Fibroblast of the aortic adventitia (primary cell): ENCODE measurements at regions not wholly inside any gene's neighbourhood (a gene's known extent, or its start where the extent isn't known, plus 50 kb on each side); places are given as distances from the start of the nearest gene placed in this dataset.

Source experiments
- DNase-seq: peaks from one replicate; pipeline ENCODE4 v3.0.0-alpha.2; 2010; ENCODE audit warnings: low read depth
- H3K4me3 ChIP-seq: 2 replicates; pipeline ENCODE4 v1.5.1; 2011; ENCODE audit warnings: low read depth, mild to moderate bottlenecking, control low read depth, low read length, moderate library complexity
- TF ChIP-seq, protein P1 (sequence below): IDR thresholded peaks from 2 replicates; pipeline ENCODE4 v1.5.1; 2011; ENCODE audit warnings: mild to moderate bottlenecking, low read length, control low read depth, inconsistent platforms; ENCODE audit not compliant: insufficient read depth

DNA sequence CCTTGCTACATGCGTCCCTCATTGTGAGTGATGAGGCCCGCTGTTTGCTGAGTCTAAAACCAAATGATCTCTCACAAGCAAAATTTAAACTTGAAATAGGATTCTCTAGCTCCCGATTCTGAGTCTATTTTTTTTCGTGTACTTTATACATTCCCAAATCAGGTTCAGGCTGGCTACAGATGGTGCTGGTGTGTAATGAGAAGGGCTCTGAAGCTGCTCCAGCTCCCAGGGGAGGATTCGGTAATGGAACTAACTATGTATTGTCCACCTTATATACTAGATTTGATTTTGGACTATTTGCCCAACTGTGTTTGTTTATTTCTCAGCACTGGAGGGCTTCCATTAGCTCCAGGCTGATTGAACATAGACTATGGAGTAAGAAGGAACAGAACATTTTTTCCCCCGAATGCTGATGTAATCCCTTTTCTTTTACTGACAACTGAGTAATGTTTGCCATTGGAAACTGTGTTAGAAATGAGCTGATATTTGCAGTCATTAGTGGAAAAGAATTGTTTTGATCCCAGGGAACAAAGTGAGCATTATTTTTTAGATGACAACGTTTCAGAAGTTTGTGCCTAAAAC is 274.0 kb upstream of the FIGN start:
- TF ChIP-seq, protein P1, sequence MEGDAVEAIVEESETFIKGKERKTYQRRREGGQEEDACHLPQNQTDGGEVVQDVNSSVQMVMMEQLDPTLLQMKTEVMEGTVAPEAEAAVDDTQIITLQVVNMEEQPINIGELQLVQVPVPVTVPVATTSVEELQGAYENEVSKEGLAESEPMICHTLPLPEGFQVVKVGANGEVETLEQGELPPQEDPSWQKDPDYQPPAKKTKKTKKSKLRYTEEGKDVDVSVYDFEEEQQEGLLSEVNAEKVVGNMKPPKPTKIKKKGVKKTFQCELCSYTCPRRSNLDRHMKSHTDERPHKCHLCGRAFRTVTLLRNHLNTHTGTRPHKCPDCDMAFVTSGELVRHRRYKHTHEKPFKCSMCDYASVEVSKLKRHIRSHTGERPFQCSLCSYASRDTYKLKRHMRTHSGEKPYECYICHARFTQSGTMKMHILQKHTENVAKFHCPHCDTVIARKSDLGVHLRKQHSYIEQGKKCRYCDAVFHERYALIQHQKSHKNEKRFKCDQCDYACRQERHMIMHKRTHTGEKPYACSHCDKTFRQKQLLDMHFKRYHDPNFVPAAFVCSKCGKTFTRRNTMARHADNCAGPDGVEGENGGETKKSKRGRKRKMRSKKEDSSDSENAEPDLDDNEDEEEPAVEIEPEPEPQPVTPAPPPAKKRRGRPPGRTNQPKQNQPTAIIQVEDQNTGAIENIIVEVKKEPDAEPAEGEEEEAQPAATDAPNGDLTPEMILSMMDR: no peak
- no peak for DNase-seq
- no peak overlapping the region for H3K4me3 ChIP-seq

DNA sequence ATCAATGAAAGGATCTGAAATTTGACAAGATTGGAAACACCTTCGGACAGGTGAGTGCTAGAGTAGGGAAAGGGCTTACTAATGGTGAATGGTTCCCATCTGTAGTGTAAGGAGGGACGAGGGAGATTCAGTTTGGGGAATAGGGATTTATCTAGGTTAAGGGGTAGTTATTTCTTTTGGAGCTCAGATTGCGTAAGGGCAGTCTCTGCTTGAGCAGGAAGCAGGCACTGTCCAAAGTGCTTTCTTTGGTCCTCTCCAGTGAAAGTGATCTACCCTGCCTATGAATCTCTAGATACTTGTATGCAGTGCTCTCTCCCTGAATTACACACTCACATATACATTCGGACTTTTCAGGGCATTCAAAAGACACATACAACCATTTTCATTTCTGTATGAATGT is 272.9 kb upstream of the FIGN start:
- no peak for DNase-seq
- H3K4me3 ChIP-seq: no peak overlapping the region
- TF ChIP-seq, protein P1: no peak

DNA sequence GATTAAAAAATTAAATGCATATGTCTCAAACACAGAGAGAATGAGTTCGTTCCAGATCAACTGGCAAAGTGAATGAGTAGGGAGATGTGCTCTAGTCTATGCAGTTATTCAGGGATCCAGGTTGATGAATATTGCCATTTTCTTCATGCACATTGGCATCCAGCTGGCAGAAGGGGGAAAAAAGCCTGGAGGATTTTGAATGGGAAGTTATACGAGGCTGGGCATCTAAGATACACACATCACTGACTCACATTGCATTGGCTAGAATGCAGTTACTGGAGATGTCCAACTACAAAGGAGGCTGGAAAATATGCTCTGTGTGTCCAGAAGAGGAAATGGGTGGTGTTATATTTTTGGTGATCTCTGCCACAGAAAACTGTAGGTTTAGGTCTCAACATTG is 270.9 kb upstream of the FIGN start:
- H3K4me3 ChIP-seq: no peak overlapping the region
- TF ChIP-seq, protein P1: no peak
- no peak for DNase-seq

DNA sequence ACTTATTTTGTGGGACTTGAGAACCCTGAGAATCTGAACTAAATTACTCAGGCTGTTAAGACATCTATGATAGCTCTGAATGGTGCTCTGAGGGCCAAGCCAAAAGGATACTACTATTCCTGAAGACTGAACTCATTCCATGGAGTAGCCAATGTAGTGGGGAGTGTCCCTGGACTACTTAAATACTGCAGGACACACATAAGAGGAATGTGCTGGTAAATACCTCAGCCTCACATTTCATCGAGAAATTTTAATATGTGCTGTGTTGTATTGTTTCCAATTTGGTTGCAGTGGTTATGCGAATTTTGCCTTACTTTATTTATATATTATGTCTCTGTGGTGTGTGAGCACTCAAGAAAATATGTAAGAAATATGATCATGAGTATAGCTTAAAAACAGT is 264.4 kb upstream of the FIGN start:
- TF ChIP-seq, protein P1: no peak
- DNase-seq: peak; percentile 10

DNA sequence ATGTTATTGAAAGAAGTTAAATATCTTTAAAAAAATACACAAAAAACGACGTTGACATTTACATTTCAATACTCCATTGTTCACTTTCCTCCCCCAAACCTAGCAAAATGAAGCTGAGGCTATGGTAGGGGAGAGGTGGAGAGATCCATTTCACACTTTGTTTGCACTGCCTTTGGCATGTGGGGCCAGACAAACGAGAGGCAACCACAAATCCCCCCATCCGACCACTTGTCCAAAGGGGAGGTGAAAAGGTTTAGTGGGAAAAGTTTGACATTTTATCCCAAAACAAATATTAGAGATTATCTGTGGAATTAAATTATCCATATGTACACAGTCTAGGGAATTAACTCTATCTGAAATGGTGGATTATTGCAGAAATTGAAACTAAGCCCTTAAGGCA is 261.7 kb upstream of the FIGN start:
- no peak overlapping the region for H3K4me3 ChIP-seq
- TF ChIP-seq, protein P1: no peak
- DNase-seq: no peak

More for the DNA sequence above, 264.4 kb upstream of the FIGN start:
- H3K4me3 ChIP-seq: no peak overlapping the region

DNA sequence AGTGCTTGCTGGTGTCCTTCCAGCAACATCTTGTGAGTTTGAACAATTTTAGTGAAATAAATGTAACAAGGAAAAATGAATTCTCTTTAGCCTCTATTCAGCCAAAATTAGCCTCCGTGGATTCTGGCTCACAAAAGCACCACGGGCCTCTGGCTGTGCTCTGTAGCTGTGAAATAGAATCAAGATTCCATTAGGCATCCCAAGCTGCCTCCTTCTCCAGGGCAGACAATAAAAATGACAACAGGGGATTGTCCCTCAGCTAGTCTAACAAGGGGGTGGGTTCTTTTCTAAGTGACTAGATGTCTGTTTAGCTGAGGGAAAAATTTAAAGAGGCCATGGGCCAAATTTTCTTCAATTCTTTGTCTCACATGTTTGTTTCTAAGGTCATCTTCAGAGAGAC is 254.7 kb upstream of the FIGN start:
- TF ChIP-seq, protein P1: no peak

DNA sequence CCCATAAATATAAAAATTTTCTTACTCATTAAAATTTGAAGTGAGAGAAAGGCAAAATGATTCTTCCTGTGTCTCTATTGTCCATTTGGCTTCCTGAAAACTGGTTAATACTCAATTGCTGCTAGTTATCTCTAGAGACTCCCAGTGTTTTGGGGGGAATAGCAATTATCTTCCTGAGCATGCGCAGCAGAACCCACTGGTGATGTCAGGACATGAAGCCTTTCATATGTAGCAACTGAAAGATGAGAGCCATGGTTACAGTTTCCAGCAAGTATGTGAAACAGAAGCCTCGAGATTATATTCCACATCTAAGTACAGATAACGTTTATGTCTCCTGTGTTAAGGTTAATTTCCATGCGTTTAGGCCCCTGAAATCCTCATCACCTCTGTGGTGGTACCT is 254.3 kb upstream of the FIGN start:
- TF ChIP-seq, protein P1: no peak
- no peak for DNase-seq
- H3K4me3 ChIP-seq: no peak overlapping the region

More for the DNA sequence above, 254.7 kb upstream of the FIGN start:
- H3K4me3 ChIP-seq: no peak overlapping the region
- DNase-seq: no peak
